M059J (cell line): ENCODE measurements at regions not wholly inside any gene's neighbourhood (a gene's known extent, or its start where the extent isn't known, plus 50 kb on each side); places are given as distances from the start of the nearest gene placed in this dataset.
"Not testable (repeated sequence)": the region's sequence is repeated elsewhere in the genome, so short reads cannot be mapped to it uniquely, and the experiment has no call there.

ENCODE experiments used
- DNase-seq: peaks from one replicate; pipeline ENCODE4 v3.0.0-alpha.2; 2012; ENCODE audit warnings: low read depth

GRCh38 chr13:18322821-18323220 is 858.8 kb downstream of the TUBA3C start:
- not testable (repeated sequence) for DNase-seq

- not testable (repeated sequence) for DNase-seq
Observed at GRCh38 chr13:18319653-18320052, 862.0 kb downstream of the TUBA3C start.

- DNase-seq = not testable (repeated sequence)
Observed at GRCh38 chr13:18303240-18303813, 878.3 kb downstream of the TUBA3C start.

- DNase-seq = not testable (repeated sequence)
Observed at GRCh38 chr13:18300968-18301367, 880.7 kb downstream of the TUBA3C start.

- not testable (repeated sequence) for DNase-seq
Observed at GRCh38 chr13:18297359-18297758, 884.3 kb downstream of the TUBA3C start.

GRCh38 chr13:18296617-18297016 is 885.0 kb downstream of the TUBA3C start:
- not testable (repeated sequence) for DNase-seq

- DNase-seq = not testable (repeated sequence)
Observed at GRCh38 chr13:18294311-18294710, 887.3 kb downstream of the TUBA3C start.

GRCh38 chr13:18286848-18287247 is 894.8 kb downstream of the TUBA3C start:
- DNase-seq = not testable (repeated sequence)

- not testable (repeated sequence) for DNase-seq
Observed at GRCh38 chr13:18285663-18286062, 896.0 kb downstream of the TUBA3C start.

- DNase-seq = not testable (repeated sequence)
Observed at GRCh38 chr13:18284040-18284439, 897.6 kb downstream of the TUBA3C start.

- not testable (repeated sequence) for DNase-seq
Observed at GRCh38 chr13:18281829-18282597, 899.6 kb downstream of the TUBA3C start.

- not testable (repeated sequence) for DNase-seq
Observed at GRCh38 chr13:18280904-18281828, 900.5 kb downstream of the TUBA3C start.

GRCh38 chr13:18279971-18280370 is 901.7 kb downstream of the TUBA3C start:
- DNase-seq = peak; percentile 0

- DNase-seq = not testable (repeated sequence)
Observed at GRCh38 chr13:18277372-18277771, 904.3 kb downstream of the TUBA3C start.

- DNase-seq = not testable (repeated sequence)
Observed at GRCh38 chr13:18276280-18276679, 905.3 kb downstream of the TUBA3C start.

GRCh38 chr13:18273785-18274514 is 907.7 kb downstream of the TUBA3C start:
- not testable (repeated sequence) for DNase-seq

GRCh38 chr13:18258801-18259419 is 922.7 kb downstream of the TUBA3C start:
- DNase-seq = not testable (repeated sequence)

- not testable (repeated sequence) for DNase-seq
Observed at GRCh38 chr13:18257686-18258085, 923.9 kb downstream of the TUBA3C start.

- DNase-seq = not testable (repeated sequence)
Observed at GRCh38 chr13:18252848-18253247, 928.8 kb downstream of the TUBA3C start.

- not testable (repeated sequence) for DNase-seq
Observed at GRCh38 chr13:18248533-18249240, 932.9 kb downstream of the TUBA3C start.
